ENCODE measurements at regions not wholly inside any gene's neighbourhood (a gene's known extent, or its start where the extent isn't known, plus 50 kb on each side); places are given as distances from the start of the nearest gene placed in this dataset.

- TF ChIP-seq EZH2phosphoT487 (IDR thresholded peaks at IDR 0.05; ENCODE audit: insufficient read depth, low read depth) (no peak), EZH2 (IDR thresholded peaks at IDR 0.05; ENCODE audit: insufficient read depth, poor library complexity, severe bottlenecking) (no peak)
Measured at GRCh38 chr4:138716559-138717335, 298.8 kb upstream of the NOCT start.

Data from GM23248 (cell line).